HG03575 (cell line): ENCODE measurements at regions not wholly inside any gene's neighbourhood (a gene's known extent, or its start where the extent isn't known, plus 50 kb on each side); places are given as distances from the start of the nearest gene placed in this dataset.

Experiments
- ATAC-seq: cut with Tn5 transposase; IDR thresholded peaks from one replicate; pipeline ENCODE4 v1.9.1; 2021; ENCODE audit not compliant: unreplicated experiment, insufficient number of reproducible peaks, low FRiP score; ENCODE audit errors: extremely low read depth

DNA sequence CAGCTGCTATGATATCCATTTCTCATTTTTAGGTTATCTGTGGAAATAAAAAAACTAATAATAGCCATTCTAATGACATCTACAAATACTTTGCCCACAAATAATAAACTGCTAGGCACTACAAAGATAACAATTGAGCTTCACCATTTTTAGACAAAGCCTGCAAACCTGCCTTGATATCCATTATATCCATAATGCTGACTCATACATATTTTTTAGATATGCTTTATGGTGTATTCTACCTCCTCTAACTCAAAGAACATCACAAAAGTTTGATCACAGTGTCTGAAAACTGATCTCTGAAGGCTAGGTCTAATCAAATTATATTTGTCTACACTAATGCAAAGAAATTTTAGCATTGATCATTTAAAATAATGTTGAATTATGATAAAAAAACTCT is 138.4 kb downstream of the HNMT start:
- no peak for ATAC-seq

DNA sequence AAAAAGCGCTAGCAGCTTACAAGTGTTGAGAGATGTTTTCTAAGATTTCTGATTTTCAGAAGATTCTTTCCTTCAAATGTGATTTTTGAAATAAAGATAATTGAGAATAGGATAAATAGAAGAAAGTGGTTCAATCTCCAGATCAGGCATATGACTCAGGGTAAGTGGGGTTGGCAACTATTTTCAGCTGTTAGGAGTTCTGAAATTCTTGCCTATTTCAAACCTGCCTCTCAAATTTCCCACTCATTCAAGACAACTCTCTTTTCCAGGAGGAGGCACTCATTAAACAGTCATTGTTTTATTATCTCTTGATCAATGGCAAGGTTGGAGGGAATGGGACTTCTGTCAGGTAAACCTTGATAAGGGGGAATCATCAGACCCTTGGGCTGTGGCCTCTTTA is 138.9 kb downstream of the HNMT start:
- ATAC-seq, result no peak

DNA sequence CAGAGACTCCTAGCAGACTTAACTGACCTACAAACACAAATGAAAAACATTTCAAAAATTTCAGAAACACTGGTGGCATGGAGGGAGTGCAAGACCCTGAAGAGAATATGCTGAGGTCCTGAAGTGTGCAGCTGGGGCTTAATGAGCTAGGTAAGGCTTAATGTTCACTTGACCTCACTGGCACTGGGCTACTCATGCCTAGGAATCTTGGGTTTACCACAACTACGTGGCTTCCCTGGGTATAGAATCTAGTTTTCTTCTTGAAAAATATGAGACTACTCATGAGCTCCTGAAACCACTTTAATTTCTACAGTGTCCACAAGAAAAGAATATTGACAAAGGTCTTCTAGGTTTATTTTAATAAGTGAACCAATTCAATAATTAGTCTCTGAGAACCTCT is 139.8 kb downstream of the HNMT start:
- ATAC-seq, result no peak

DNA sequence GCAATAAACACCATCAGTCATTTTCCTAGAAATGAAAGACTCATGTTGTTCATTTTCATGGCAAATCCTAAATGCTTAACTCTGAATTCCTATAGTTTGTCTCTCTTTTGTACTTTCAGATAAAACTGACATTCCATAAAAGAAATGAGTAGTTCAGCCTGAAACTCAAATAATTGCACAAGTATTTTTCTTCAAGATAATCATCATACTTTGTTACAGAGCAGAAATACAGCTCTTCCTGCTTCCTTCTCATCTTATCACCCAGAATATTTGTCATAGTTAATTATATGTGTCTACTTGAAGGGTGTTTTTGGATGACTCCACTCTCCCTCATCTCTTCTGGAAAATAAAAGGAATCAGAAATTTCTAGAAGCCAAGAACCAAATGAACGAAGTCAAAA is 141.1 kb downstream of the HNMT start:
- no peak for ATAC-seq

DNA sequence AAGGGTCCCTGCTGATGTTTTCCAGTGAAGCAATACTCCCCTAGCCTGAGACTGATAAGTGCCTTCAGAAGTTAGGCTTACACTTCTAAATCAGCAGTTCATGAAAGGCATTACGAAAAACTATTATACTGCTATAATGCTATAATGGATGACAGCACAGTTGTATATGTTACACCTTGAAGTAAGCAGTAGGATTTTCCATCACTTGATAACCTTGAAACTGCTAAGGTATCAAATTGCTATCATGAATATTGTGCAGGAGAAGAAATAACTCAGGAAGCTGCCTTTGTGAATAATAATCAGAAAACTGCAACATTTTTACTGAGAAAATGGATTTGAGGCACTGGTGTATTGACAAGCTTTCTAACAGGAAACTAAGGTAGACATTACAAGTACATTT is 142.3 kb downstream of the HNMT start:
- no peak for ATAC-seq

DNA sequence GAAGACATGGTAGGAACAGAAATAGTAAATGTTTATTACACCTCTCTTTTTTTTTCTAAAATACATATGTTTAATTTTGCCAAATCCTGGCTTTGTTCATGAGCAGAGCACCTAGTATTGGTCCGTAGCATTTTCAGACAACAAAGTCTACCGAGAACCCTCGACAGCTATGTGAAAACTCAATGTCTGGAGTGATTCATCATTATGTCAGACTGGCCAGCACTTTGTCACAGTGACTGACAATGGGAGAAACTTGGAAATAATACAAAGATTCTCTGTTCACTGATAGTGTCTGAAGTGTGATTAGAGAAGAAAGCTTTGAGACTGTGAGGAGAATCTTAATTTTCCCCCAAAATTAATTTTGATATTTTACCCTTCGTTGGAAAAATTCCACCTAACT is 143.0 kb downstream of the HNMT start:
- ATAC-seq, result no peak

DNA sequence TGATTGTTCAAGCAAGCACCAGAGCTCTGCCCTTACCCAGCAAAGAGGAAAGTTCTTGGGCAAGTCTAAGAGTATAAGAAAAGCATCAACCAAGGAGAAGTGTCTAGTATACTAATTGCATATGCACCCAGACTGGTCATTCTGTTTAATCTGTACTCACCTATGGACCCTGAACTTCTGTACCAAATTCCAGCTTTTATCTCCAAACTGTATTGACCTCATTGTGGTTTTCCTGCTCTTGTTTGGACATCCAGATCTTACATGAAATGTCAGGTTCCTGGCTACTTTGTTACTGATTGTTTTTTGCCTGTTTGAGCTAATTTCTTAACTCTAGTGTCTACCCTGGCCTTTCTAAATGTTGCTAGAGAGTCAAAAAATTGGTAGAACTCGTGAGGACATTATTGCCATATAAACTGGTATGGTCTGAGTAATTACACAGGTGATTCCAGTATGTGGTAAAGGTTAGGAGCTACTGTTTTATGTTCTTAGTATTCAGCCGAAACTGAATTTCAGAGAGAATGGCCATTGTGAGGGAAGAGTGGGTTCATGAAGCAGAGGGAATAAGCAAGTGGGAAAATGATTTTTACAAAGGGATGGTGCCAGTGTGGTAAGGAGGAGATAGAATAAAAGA is 146.3 kb downstream of the HNMT start:
- ATAC-seq, result no peak

DNA sequence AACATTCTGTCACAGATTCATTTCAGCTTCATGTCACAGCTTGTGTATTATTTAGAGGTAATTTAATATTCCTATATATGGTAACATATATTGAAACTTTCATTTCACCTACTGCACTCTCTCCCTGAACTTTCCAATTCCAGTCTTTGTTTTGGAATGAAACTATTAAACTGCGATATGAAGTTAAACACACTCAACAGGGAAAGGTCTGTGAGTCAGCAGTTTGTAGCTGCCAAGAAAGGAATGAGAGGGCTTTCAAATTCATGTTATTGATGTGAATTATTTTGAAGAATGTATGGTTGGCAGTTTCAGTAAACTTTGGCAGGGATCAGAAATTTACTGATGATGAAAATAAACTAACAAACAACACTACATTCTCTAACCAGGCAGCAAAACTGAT is 148.3 kb downstream of the HNMT start:
- no peak for ATAC-seq

DNA sequence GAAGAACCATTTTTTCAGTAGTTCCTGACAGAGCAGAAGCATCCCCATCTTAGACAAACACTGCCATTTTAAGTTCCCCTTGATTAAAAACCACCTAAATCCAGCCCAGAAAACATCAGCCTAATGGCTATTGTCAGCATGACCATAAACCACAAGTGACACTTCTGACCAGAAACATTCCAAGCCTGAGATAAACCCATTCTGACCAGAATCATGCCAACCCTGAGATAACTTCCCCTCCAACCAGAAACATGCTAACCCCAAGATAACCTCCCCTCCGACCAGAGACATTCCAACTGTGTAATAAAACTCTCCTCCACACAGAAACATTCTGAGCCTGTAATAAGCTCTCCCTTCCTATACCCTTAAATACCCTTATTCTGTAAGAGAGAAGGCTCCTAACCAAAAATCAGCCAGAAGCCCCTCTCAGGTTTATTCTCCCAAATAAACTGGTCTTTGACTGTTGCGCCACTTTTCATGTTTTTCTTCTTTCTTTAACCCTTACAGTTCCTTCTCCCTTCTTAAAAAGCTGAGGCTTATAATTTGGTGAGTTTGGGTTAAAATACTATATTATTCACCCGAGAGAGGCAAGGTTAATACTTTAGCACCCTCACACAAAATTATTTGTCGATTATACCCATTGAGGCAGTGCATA is 149.7 kb downstream of the HNMT start:
- no peak for ATAC-seq

DNA sequence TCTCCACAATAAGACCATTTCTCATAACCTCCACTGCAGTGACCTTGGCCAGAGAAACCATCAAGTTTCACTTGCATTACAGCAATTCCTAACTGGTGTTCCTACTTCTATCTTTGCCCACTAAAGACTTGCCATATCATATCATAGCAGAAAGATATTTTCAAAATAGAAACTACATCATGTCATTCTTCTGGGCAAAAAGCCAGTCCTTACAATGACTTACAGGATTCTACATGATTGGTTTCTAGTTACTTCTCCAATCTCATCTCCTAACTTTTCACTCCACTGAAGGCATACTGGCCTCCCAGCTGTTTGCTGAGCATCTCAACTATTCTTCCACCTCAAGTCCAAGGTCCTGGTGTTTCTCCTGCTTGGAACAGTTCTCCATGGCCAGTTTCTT is 151.4 kb downstream of the HNMT start:
- no peak for ATAC-seq

DNA sequence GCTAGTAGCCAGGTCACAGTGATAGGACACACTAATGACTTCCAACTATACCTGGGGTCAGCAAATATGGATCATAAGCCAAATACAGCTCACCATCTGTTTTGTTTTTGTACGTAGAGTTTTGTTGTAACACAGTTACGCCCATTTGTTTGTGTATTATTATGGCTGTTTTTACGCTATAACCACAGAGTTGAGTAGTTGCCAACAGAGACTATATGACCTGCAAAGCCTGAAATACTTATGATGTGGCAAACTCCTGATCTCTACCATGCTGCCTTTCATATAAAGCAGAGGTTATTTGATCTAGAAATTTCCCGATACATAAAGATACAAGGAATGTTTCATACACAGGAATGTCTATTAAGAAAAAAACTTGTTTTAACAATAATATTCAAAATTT is 152.2 kb downstream of the HNMT start:
- ATAC-seq, result no peak

DNA sequence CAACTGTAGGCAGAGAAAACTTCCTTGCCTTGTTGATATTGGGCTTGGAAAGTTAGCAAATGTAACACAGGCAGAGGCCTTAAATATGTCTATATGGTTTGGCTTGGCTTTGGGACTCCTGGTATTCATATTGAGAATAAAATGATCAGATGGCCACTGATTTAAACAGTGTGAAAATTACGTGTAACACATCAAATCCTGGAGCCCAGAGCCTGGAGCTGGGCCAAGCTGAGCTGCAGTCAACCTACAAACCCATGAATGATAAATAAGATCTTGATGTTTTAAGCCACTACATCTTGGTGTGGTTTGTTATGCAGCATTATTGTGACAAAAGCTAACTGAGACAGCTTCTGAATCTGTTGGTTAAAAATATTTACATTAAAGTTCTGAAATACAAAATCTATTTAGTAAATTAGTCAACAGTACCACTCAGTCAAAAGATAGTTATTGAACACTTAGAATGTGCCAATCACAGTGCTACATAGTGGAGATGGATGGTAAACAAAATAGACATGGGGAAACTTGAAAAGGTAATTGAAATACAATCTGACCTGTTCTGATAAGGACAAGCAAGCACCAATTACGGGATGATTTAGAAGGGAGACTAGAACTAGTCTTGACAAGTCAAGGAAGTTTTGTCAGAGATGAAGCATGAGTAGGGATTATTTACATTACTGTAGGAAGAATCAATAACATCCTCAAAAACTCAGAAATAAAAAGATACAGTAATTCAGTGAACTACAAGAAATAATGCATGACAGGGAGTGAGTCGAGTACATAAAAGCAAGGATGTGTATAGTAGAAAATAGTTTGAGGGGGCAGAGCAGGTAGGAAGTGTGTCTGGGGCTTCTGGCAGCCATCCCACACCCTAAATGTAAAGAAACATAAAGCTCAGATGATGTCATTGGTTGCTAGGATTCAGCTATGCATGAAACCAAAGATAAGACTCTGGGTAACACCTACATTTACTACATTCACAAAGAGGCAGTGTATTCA is 157.7 kb downstream of the HNMT start:
- no peak for ATAC-seq

DNA sequence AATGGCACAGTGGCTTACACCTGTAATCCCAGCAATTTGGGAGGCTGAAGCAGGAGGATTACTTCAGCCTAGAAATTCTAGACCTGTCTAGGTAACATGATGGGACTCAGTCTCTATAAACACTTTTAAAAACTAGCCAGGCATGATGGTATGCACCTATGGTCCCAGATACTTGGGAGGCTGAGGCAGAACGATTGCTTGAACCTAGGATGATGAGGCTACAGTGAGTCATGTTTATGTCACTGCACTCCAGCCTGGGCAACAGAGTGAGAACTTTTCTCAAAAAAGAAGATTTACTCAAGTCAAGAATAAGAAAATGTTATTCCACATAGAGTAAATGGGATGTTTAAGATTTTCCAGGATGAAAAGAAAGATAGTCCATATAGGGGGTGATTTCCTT is 158.6 kb downstream of the HNMT start:
- ATAC-seq, result no peak

DNA sequence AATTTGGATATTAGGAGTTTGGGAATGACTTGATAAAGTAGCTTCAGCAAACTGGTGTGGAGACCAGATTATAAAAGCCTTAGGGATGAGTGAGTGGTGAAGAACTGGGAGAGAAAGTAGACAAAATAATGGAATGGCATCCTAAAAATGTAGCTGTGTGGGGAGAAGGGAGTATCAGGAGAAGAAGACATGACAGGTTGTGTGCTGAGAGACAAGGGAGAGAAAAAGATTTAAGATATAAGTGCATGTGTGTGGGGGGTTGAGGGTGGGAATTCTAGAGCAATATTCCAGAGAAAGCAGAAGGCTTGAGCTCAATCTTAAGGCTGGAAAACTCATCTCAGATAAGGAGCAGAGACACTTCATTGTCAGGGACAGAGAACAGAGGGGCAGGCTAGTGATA is 159.5 kb downstream of the HNMT start:
- no peak for ATAC-seq

DNA sequence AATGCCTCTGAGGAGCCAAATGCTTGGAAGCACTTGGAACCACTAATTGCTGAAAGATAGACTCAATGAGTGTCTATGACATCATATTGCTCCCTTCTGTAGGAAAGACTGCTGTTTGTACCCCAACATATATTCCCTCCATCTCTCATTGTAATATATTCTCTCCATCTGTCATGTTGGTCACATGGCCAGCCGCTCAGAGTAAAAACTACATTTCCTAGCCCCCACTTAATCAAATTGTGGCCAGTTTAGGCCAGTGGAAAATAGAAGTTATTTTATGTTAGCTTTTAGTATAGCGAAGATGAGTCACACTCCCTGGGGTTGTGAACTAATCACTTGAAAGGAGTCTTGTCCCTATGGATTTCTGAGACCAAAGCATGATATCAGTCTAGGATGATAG is 160.2 kb downstream of the HNMT start:
- no peak for ATAC-seq

DNA sequence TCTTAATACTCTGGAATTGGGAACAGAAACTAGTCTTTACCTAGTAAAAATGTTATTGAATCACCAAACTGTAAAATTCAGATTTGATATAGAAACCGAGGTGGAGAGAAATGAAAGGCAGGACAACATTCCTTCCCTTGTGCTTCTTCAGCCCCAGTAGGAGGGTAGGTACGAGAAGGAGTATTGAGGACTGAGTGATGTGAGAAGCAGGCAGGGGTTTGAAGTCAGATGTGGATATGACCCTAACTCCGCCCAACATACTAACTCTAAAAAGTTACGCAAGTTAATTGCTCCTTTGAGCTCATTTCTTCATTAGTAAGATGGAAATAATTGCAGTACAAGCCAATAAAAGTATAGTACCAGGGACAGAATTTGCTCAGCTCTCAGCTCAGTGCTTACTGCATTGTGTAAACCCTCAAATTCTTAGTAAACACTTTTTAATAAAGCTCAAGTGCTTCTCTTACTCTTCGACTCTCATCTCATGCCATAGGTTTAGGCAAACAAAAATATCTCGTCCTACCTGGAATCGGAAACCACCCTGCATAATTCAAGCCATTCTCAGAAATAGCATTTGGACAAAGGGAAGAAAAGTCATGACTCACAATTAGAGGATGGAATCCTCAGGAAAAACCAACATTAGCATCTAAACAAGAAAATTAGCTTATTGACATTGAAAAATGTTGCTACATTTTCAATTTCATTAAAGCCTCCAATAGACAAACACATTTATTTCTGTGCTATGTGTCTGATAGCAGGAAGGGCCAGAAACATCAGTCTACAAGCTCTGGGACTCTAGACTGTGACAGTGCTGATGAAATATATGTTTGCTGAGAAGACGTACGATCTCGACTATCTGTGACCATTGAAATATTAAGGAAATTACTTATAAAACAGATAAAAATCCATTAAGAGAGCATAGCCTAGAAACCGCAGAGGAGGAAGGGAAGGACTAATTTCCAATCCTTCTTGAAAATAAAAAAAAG is 161.3 kb downstream of the HNMT start:
- ATAC-seq, result no peak

DNA sequence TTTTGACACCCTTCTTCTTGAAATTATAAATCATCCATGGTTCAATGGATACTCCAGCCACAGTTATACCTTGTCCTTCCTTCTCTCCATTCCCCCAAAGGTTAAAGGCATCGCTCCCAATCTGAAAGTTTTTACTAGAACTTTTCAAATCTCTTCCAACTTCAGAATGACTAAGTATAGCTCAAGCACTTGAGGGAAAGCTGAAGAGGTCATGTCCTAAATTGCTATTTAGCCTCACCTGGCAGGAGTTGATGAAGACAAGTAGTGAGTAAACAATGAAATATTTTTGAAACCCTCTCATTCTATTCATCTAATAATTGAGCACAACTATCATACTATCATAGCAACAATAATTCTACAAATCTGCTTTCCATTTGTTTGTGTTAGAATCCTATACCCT is 167.8 kb downstream of the HNMT start:
- no peak for ATAC-seq

DNA sequence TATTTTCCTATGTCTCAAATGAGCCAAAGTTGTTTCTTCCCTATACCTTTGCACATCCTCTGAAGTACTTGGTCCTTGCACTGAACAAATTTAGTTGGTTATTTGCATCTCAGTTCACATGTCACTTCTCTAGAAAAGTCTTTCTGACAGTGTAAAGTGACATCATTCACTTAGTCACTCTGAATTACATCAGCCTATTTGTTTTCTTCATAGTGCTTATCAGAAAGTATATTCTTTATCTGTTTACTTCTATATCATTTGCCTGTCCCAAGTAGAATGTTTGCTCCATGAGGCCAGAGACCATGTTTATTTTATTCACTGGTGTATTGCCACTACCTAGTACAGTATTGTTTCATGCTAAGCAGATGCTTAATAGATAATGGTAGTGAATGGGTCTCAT is 173.7 kb downstream of the HNMT start:
- no peak for ATAC-seq

DNA sequence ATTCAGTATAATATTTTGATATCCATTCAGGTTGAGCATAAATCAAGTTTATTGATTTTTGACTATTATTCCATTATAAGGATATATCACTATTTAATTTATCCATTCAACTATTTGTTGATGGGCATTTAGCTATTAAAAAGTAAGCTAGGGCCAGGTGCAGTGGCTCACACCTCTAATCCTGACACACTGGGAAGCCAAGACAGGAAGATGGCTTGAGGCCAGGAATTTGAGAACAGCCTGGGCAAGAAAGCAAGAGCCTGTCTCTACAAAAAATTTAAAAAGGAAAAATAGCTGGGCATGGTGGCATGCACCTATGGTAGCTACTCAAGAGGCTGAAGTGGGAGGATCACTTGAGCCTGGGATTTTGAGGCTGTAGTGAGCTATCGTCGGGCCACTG is 183.5 kb downstream of the HNMT start:
- no peak for ATAC-seq
